GM04503 (cell line): ENCODE measurements at regions not wholly inside any gene's neighbourhood (a gene's known extent, or its start where the extent isn't known, plus 50 kb on each side); places are given as distances from the start of the nearest gene placed in this dataset.
"Not testable (repeated sequence)": the region's sequence is repeated elsewhere in the genome, so short reads cannot be mapped to it uniquely, and the experiment has no call there.

ENCODE experiments used
- DNase-seq: peaks from one replicate; pipeline ENCODE4 v3.0.0-alpha.2; 2012; ENCODE audit warnings: low read depth

- no peak for DNase-seq
Observed at GRCh38 chr3:28139967-28140634, 101.3 kb upstream of the CMC1 start.

- no peak for DNase-seq
Observed at GRCh38 chr3:28140664-28141063, 100.8 kb upstream of the CMC1 start.

DNA sequence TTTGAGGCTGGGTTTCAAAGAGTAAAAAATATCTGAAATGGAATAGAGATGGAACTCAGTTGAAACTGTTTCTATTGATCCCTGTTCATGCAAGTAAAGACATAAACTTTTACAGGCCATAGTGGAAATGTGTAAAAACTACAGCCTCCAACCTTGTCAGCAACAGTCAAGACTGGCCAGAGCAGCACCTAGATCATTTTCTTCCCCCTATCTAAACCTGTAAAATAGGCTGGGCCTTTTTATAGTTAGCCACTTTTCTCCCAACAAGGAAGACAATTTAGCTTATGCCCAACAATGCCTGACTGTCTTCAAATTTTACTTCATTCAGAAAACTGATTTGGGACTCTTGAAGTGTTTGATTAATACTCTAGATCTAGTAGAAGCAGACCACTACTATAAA is 91.5 kb upstream of the CMC1 start:
- DNase-seq = no peak

GRCh38 chr3:28150465-28151206 is 90.8 kb upstream of the CMC1 start:
- DNase-seq = no peak

- no peak for DNase-seq
Observed at GRCh38 chr3:28151207-28151550, 90.2 kb upstream of the CMC1 start.

DNA sequence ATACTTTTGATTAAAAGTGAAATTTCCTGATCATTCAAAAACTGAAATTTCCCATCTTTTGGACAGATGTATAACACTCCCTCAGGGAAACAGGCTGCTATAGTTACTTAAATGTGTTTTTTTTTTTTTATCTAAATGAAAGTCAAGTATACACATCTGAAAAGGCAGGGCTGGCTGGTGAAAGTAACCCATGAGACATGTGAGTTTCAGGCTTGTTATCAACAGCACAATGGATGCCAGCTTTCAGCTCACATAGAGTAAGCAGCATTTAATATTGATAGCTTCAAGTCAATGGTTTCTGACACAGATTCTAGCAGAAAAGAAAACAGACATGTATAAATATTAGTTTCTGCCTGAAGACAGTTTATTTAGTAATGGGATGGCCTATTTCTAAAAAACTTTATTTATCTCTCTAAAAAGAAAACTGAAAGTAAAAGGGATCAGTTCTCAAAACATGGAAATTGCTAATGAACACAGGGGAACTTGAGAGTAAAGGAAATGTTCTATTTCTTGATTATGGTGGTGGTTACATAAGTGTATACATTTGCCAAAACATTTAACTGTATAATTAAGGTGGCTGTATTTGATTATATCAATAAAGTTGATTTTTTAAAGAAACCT is 89.7 kb upstream of the CMC1 start:
- DNase-seq = no peak

- no peak for DNase-seq
Observed at GRCh38 chr3:28155631-28156030, 85.8 kb upstream of the CMC1 start.

DNA sequence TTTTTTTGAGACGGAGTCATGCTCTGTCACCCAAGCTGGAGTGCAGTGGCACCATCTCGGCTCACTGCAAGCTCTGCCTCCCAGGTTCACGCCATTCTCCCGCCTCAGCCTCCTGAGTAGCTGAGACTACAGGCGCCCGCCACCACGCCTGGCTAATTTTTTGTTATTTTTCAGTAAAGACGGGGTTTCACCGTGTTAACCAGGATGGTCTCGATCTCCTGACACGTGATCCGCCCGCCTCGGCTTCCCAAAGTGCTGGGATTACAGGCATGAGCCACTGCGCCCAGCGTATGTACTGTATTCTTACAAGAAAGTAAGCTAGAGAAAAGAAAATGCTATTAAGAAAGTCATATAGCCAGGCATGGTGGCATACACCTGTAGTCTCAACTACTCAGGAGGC is 84.8 kb upstream of the CMC1 start:
- not testable (repeated sequence) for DNase-seq

DNA sequence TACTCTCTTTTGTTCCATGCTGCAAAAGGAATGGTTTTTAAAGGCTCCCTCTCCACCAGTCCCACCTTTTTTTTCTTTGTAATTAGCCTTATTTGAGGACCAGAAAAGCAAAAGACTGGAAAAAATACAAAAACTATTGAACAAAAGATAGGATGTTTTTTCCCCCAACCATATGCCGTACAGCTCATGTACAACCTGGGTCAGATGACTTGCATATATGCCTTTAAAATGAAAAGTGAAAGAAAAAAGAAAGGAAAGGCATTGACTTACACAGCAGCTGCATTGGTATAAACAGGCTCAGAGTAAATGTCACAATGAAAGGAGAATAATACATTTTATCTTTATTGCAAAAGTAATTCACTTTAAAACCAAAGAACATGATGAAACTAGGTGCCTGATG is 69.5 kb upstream of the CMC1 start:
- no peak for DNase-seq

- no peak for DNase-seq
Observed at GRCh38 chr3:28172748-28173147, 68.7 kb upstream of the CMC1 start.

DNA sequence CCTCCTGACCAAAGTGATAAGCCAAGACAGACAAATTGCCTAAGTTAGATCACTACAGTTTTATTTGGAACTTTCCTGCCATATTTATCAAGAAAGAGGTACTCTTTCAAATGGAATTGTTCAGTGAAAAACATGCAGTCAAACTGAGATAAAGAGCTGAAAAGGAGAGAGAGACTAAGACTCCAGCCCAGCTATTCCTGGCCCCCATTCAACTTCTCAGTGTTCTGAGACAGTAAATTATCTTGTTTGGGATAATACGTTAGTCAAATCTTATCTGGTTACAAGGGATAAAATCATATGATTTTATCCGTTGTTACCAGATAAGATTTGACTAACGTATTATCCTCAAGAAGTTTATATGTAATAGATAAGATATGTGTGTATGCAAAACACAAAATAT is 67.6 kb upstream of the CMC1 start:
- no peak for DNase-seq

DNA sequence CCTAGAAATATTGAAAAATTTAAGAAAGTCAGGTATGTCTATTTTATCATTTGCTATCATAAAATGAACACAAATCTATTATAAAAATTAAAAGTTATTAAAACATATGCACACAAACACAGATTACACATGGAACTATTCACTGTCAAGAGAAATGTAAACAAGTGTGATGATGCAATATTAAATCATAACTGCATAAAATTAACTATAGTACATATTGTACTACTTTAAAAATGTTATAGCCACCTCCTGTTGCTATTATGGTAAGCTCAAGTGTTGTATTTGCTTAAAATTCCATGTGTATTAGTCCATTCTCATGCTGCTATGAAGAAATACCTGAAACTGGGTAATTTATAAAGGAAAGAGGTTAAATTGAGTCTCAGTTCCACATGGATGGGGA is 54.7 kb upstream of the CMC1 start:
- no peak for DNase-seq

- no peak for DNase-seq
Observed at GRCh38 chr3:28188686-28189085, 52.7 kb upstream of the CMC1 start.

DNA sequence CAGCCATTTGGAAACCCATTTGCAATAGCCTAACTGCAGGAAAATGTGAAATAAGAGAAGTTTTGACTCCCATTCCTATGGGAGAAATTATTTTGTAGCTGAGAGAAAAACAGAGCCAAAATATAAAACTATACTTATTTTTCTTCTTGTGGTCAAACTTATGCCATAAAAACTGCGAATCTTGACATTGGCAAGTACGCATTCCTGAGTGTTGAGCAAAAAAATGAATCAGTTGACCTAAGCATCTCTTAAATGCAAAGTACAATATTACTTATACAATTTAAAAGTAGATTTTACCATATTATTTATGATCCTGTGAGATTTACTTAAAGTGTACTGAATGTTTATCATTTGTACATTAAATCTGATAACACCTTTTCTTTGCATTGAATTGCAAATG is 50.1 kb upstream of the CMC1 start:
- no peak for DNase-seq
